ENCODE measurements at regions not wholly inside any gene's neighbourhood (a gene's known extent, or its start where the extent isn't known, plus 50 kb on each side); places are given as distances from the start of the nearest gene placed in this dataset.
A peak's percentile ranks its signal among the peaks of the same experiment; 100 is the strongest.

DNA sequence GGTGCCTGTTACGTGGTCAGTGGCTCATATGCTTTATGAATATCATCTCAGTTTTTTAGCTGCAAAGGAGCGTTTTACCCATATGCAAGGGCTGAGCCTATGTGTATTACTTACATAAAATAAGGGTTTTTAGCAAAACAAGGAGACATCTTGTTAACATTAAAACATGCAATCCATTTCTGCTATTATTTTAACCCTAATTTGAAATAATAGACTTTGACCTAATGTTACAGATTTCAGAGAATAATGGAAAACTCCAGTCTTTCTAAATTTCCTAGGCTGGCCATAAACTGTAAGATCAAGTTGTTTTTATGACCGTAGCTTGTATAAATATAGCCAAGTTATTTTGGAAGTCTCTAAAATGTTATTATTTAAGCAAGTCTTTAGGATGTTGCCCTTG is 121.1 kb upstream of the SEMA6A start (continued):
- no peak for TF ChIP-seq TCF7 (CRISPR knock-in tag; IDR thresholded peaks at IDR 0.05; ENCODE audit: low read depth)
- no peak for TF ChIP-seq KAT7 (CRISPR knock-in tag; IDR thresholded peaks at IDR 0.05; ENCODE audit: borderline replicate concordance)
- TF ChIP-seq MYBL2 (CRISPR knock-in tag; IDR thresholded peaks at IDR 0.05) = no peak
- TF ChIP-seq CREM (CRISPR knock-in tag; IDR thresholded peaks at IDR 0.05) = no peak
- TF ChIP-seq, protein P1, sequence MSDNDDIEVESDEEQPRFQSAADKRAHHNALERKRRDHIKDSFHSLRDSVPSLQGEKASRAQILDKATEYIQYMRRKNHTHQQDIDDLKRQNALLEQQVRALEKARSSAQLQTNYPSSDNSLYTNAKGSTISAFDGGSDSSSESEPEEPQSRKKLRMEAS (CRISPR knock-in tag; IDR thresholded peaks at IDR 0.05) = no peak
- TF ChIP-seq NR3C1 (CRISPR knock-in tag; conservative IDR thresholded peaks at IDR 0.05; ENCODE audit: low read depth) = no peak
- TF ChIP-seq, protein P2, sequence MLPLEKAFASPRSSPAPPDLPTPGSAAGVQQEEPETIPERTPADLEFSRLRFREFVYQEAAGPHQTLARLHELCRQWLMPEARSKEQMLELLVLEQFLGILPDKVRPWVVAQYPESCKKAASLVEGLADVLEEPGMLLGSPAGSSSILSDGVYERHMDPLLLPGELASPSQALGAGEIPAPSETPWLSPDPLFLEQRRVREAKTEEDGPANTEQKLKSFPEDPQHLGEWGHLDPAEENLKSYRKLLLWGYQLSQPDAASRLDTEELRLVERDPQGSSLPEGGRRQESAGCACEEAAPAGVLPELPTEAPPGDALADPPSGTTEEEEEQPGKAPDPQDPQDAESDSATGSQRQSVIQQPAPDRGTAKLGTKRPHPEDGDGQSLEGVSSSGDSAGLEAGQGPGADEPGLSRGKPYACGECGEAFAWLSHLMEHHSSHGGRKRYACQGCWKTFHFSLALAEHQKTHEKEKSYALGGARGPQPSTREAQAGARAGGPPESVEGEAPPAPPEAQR (CRISPR knock-in tag; IDR thresholded peaks at IDR 0.05) = no peak
- no peak for TF ChIP-seq NFATC4 (CRISPR knock-in tag; IDR thresholded peaks at IDR 0.05)
- TF ChIP-seq PRRX2 (CRISPR knock-in tag; IDR thresholded peaks at IDR 0.05) = no peak
- TF ChIP-seq, protein P3, sequence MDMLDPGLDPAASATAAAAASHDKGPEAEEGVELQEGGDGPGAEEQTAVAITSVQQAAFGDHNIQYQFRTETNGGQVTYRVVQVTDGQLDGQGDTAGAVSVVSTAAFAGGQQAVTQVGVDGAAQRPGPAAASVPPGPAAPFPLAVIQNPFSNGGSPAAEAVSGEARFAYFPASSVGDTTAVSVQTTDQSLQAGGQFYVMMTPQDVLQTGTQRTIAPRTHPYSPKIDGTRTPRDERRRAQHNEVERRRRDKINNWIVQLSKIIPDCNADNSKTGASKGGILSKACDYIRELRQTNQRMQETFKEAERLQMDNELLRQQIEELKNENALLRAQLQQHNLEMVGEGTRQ (CRISPR knock-in tag; IDR thresholded peaks at IDR 0.05) = no peak
- TF ChIP-seq, protein P4, sequence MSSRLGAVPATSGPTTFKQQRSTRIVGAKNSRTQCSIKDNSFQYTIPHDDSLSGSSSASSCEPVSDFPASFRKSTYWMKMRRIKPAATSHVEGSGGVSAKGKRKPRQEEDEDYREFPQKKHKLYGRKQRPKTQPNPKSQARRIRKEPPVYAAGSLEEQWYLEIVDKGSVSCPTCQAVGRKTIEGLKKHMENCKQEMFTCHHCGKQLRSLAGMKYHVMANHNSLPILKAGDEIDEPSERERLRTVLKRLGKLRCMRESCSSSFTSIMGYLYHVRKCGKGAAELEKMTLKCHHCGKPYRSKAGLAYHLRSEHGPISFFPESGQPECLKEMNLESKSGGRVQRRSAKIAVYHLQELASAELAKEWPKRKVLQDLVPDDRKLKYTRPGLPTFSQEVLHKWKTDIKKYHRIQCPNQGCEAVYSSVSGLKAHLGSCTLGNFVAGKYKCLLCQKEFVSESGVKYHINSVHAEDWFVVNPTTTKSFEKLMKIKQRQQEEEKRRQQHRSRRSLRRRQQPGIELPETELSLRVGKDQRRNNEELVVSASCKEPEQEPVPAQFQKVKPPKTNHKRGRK (CRISPR knock-in tag; IDR thresholded peaks at IDR 0.05; ENCODE audit: borderline replicate concordance) = no peak
- no peak for TF ChIP-seq EMX1 (CRISPR knock-in tag; IDR thresholded peaks at IDR 0.05)

DNA sequence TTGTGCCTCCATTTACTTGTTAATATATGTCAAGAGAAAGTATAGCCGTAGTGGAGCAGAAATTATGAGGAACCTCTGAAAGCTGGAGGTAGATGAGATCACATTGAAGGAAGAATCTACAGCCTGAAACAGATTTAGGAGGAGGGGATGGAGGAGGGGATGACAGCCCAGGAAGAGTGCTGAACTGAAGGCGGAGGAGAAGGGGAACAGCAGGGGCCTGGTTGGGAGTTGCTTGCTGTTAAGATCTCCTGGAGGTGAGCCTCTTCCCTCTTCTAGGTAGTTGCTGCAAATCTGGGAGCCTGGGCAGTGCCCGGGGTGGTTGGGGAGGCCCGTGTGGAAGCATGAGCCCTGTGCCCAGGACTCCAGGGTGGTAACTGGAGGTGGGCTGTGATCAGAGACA is 111.8 kb upstream of the SEMA6A start:
- peaks cover 20% of the 10 kb centered on the region for H3K4me1 Mint-ChIP-seq
- peak overlapping the region; percentile 43; the same call in 1 of the 2 replicates for H3K27ac Mint-ChIP-seq
- no peaks in the 10 kb centered on the region for H3K9me3 Mint-ChIP-seq
- H3K36me3 Mint-ChIP-seq = no peaks in the 10 kb centered on the region
- no peak overlapping the region for H3K4me3 Mint-ChIP-seq
- ATAC-seq (peak; percentile 91), DNase-seq (ENCODE audit: low spot score) (no peak)
- POLR2A ChIA-PET = no interaction called here
- no peaks in the 10 kb centered on the region; the same call in 1 of the 2 replicates for H3K27me3 Mint-ChIP-seq (ENCODE audit: low read depth)
- TF ChIP-seq ZNF416 (CRISPR knock-in tag; IDR thresholded peaks at IDR 0.05) (no peak), NR3C1 (CRISPR knock-in tag; conservative IDR thresholded peaks at IDR 0.05; ENCODE audit: low read depth) (no peak), ZNF263 (CRISPR knock-in tag; IDR thresholded peaks at IDR 0.05; ENCODE audit: low read depth) (no peak), FOXK1 (CRISPR knock-in tag; IDR thresholded peaks at IDR 0.05) (no peak), ZNF423 (CRISPR knock-in tag; IDR thresholded peaks at IDR 0.05) (0 out of 2 replicates have a peak, but pooled peaks have one; percentile 8)
- TF ChIP-seq, protein P5, sequence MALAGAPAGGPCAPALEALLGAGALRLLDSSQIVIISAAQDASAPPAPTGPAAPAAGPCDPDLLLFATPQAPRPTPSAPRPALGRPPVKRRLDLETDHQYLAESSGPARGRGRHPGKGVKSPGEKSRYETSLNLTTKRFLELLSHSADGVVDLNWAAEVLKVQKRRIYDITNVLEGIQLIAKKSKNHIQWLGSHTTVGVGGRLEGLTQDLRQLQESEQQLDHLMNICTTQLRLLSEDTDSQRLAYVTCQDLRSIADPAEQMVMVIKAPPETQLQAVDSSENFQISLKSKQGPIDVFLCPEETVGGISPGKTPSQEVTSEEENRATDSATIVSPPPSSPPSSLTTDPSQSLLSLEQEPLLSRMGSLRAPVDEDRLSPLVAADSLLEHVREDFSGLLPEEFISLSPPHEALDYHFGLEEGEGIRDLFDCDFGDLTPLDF (CRISPR knock-in tag; IDR thresholded peaks at IDR 0.05) = no peak
- TF ChIP-seq, protein P6, sequence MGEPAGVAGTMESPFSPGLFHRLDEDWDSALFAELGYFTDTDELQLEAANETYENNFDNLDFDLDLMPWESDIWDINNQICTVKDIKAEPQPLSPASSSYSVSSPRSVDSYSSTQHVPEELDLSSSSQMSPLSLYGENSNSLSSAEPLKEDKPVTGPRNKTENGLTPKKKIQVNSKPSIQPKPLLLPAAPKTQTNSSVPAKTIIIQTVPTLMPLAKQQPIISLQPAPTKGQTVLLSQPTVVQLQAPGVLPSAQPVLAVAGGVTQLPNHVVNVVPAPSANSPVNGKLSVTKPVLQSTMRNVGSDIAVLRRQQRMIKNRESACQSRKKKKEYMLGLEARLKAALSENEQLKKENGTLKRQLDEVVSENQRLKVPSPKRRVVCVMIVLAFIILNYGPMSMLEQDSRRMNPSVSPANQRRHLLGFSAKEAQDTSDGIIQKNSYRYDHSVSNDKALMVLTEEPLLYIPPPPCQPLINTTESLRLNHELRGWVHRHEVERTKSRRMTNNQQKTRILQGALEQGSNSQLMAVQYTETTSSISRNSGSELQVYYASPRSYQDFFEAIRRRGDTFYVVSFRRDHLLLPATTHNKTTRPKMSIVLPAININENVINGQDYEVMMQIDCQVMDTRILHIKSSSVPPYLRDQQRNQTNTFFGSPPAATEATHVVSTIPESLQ (CRISPR knock-in tag; IDR thresholded peaks at IDR 0.05) = no peak
- CTCF ChIA-PET = no interaction called here
